Brain microvascular endothelial cell (primary cell): ENCODE measurements at regions not wholly inside any gene's neighbourhood (a gene's known extent, or its start where the extent isn't known, plus 50 kb on each side); places are given as distances from the start of the nearest gene placed in this dataset.

Source experiments
- DNase-seq: peaks from one replicate; pipeline ENCODE4 v3.0.0-alpha.2; 2020
- H3K27ac ChIP-seq: fragments of 250-450 bp; sonication (Bioruptor Pico); 2 replicates; pipeline ENCODE4 v1.5.1; 2020; ENCODE audit warnings: mild to moderate bottlenecking, moderate library complexity
- H3K27me3 ChIP-seq: fragments of 250-450 bp; sonication (Bioruptor Pico); replicated peaks from 2 replicates; pipeline ENCODE4 v1.5.1; 2020; ENCODE audit warnings: mild to moderate bottlenecking
- H3K36me3 ChIP-seq: fragments of 250-450 bp; sonication (Bioruptor Pico); replicated peaks from 2 replicates; pipeline ENCODE4 v1.5.1; 2020; ENCODE audit warnings: mild to moderate bottlenecking
- H3K4me3 ChIP-seq: 2 replicates; pipeline ENCODE4 v1.5.1; 2011; ENCODE audit warnings: low read depth, mild to moderate bottlenecking, control low read depth, low read length, moderate library complexity
- in situ Hi-C: cut with HindIII; loops from 2 replicates; pipeline ENCODE4 v1.10.0; 2017; ENCODE audit warnings: low sequenced_read_pairs, low pct_ligation_motif_present
- TF ChIP-seq, protein P1 (sequence below): IDR thresholded peaks from 2 replicates; pipeline ENCODE4 v1.5.1; 2011; ENCODE audit warnings: low read depth, mild to moderate bottlenecking, moderate library complexity, low read length, control low read depth, inconsistent platforms; ENCODE audit errors: missing control alignments

GRCh38 chr16:51443934-51444333, 292.9 kb upstream of the SALL1 start:
- TF ChIP-seq, protein P1, sequence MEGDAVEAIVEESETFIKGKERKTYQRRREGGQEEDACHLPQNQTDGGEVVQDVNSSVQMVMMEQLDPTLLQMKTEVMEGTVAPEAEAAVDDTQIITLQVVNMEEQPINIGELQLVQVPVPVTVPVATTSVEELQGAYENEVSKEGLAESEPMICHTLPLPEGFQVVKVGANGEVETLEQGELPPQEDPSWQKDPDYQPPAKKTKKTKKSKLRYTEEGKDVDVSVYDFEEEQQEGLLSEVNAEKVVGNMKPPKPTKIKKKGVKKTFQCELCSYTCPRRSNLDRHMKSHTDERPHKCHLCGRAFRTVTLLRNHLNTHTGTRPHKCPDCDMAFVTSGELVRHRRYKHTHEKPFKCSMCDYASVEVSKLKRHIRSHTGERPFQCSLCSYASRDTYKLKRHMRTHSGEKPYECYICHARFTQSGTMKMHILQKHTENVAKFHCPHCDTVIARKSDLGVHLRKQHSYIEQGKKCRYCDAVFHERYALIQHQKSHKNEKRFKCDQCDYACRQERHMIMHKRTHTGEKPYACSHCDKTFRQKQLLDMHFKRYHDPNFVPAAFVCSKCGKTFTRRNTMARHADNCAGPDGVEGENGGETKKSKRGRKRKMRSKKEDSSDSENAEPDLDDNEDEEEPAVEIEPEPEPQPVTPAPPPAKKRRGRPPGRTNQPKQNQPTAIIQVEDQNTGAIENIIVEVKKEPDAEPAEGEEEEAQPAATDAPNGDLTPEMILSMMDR: no peak
- Histone ChIP-seq H3K4me3 (no peak overlapping the region), H3K27ac (no peak overlapping the region), H3K27me3 (peaks cover 6% of the 10 kb centered on the region), H3K36me3 (no peaks in the 10 kb centered on the region)
- in situ Hi-C loops: no loop called here
- DNase-seq: no peak

DNA sequence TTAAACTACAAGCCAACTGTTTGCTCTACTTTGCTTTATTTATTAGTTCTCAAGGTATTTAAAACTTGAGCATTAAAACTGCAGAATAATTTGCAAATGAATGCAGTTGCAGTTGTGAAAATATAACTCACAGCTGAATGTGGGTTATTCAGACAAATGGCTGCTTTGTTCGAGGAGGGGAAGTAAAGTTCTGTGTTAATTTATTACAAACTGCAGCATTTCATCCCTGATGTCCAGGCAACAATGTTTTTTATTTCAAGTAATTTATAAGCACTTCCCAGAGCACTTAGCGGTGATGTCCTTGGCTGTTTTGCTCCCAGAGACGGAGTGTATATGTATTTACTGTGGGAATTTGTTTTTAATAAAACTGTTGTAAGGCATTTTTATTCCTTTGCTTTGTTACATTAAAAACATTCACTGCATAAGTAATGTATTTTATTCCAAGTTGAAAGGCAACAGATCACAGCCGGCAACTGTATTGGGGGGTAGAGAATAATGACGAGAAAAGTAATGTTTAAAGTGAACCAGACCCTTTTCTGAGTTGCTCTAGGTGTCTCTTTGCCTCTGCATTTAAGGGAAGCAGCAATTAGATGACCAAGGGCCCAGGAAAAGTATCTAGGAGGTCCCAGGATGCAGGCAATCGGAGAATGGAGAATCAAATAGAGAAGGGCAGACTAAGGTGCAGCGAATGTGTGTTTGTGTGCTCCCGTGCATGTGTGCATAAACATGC, 291.2 kb upstream of the SALL1 start:
- DNase-seq: no peak
- Histone ChIP-seq H3K27me3 (peaks cover 6% of the 10 kb centered on the region), H3K27ac (no peak overlapping the region), H3K36me3 (no peaks in the 10 kb centered on the region), H3K4me3 (no peak overlapping the region)
- TF ChIP-seq, protein P1: no peak
- in situ Hi-C loops: no loop called here

- Histone ChIP-seq H3K27ac (no peak overlapping the region), H3K36me3 (no peaks in the 10 kb centered on the region), H3K27me3 (peaks cover 6% of the 10 kb centered on the region), H3K4me3 (no peak overlapping the region)
- DNase-seq: no peak
- TF ChIP-seq, protein P1: no peak
- in situ Hi-C loops: no loop called here
Observed at GRCh38 chr16:51440131-51440889, 289.2 kb upstream of the SALL1 start.

DNA sequence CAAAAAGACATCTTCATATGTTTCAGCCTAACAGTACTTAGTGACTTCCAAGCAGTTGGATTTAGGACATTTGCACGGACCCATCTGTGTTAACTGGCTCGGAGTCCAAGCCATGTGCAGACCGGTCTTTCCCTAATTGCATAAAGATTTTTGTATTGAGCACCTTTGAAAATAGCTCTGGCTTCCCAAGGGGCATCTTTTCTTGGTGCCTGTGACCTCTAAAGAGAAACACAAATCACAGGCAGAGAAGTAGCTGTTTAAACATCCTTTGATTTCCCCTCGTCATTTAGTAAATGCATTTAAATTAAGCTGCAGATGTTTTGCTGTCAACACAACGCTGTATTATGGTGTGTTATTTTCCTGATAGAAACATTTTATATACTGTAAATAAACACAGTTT, 288.2 kb upstream of the SALL1 start:
- no peak for DNase-seq
- TF ChIP-seq, protein P1: no peak
- in situ Hi-C loops: no loop called here
- Histone ChIP-seq H3K27ac (no peak overlapping the region), H3K4me3 (no peak overlapping the region), H3K36me3 (no peaks in the 10 kb centered on the region), H3K27me3 (peaks cover 6% of the 10 kb centered on the region)

- no peak for DNase-seq
- in situ Hi-C loops: no loop called here
- TF ChIP-seq, protein P1: no peak
- Histone ChIP-seq H3K27me3 (peaks cover 6% of the 10 kb centered on the region), H3K27ac (no peak overlapping the region), H3K4me3 (no peak overlapping the region), H3K36me3 (no peaks in the 10 kb centered on the region)
Observed at GRCh38 chr16:51436742-51437141, 285.7 kb upstream of the SALL1 start.
